Smooth muscle cell (in vitro differentiated cells): ENCODE measurements at regions not wholly inside any gene's neighbourhood (a gene's known extent, or its start where the extent isn't known, plus 50 kb on each side); places are given as distances from the start of the nearest gene placed in this dataset.
A peak's percentile ranks its signal among the peaks of the same experiment; 100 is the strongest.

ENCODE experiments used
- DNase-seq: peaks from one replicate; lab custom pipeline; 2025; ENCODE audit not compliant: unreplicated experiment; lab: John Stamatoyannopoulos, UW
- H2AFZ ChIP-seq: fragments of 200-600 bp; sonication (generic); 2 replicates; pipeline ENCODE4 v1.6.0; 2016; ENCODE audit warnings: antibody characterized with exemption, low read depth, mild to moderate bottlenecking
- H3F3A ChIP-seq: fragments of 200-600 bp; sonication (generic); 2 replicates; pipeline ENCODE4 v1.6.0; 2017; ENCODE audit warnings: antibody characterized with exemption, low read depth
- H3K27ac ChIP-seq: fragments of 200-600 bp; sonication (generic); 2 replicates; pipeline ENCODE4 v1.5.1; 2016; ENCODE audit warnings: low read depth, mild to moderate bottlenecking
- H3K27me3 ChIP-seq: fragments of 200-600 bp; sonication (generic); 2 replicates; pipeline ENCODE4 v1.6.1; 2016; ENCODE audit warnings: low read depth, mild to moderate bottlenecking
- H3K36me3 ChIP-seq: fragments of 200-600 bp; sonication (generic); 2 replicates; pipeline ENCODE4 v1.5.1; 2016; ENCODE audit warnings: low read depth
- H3K4me1 ChIP-seq: fragments of 200-600 bp; sonication (generic); 2 replicates; pipeline ENCODE4 v1.5.1; 2016; ENCODE audit warnings: low read depth
- H3K4me2 ChIP-seq: fragments of 200-600 bp; sonication (generic); 2 replicates; pipeline ENCODE4 v1.6.0; 2016; ENCODE audit warnings: mild to moderate bottlenecking
- H3K4me3 ChIP-seq: fragments of 200-600 bp; sonication (generic); 2 replicates; pipeline ENCODE4 v1.5.1; 2016; ENCODE audit warnings: mild to moderate bottlenecking
- H3K79me2 ChIP-seq: fragments of 200-600 bp; sonication (generic); 2 replicates; pipeline ENCODE4 v1.6.0; 2016; ENCODE audit warnings: low read depth, mild to moderate bottlenecking
- H3K9ac ChIP-seq: fragments of 200-600 bp; sonication (generic); 2 replicates; pipeline ENCODE4 v1.6.0; 2016; ENCODE audit warnings: low read depth
- H3K9me3 ChIP-seq: fragments of 200-600 bp; sonication (generic); replicated peaks from 2 replicates; pipeline ENCODE4 v1.5.1; 2016; ENCODE audit warnings: low read depth
- H4K20me1 ChIP-seq: fragments of 200-600 bp; sonication (generic); 2 replicates; pipeline ENCODE4 v1.6.0; 2016; ENCODE audit warnings: low read depth
- CTCF ChIP-seq: fragments of 200-600 bp; sonication (generic); IDR thresholded peaks from 2 replicates; pipeline ENCODE4 v1.5.1; 2017; ENCODE audit warnings: borderline replicate concordance, mild to moderate bottlenecking, antibody characterized with exemption; ENCODE audit not compliant: insufficient read depth, poor library complexity, severe bottlenecking
- WGBS: methylation state at CpG from one replicate; pipeline ENCODE4 v1.1.7; 2016; ENCODE audit warnings: low lambda C conversion rate; 5-methylcytosine and 5-hydroxymethylcytosine counted together

- TF ChIP-seq CTCF, result no peak
- WGBS, result 91% methylated on average over 4 of the region's 4 CpGs
- no peaks in the 10 kb centered on the region for H3K9me3 ChIP-seq
Observed at GRCh38 chr6:86586195-86586594, 351.1 kb upstream of the HTR1E start.

GRCh38 chr6:86581833-86582232, 355.5 kb upstream of the HTR1E start:
- DNase-seq, result no peak
- no peak for TF ChIP-seq CTCF
- Histone ChIP-seq H3K9me3 (no peaks in the 10 kb centered on the region), H3K27ac (peak overlapping the region; percentile 54), H3F3A (no peaks in the 10 kb centered on the region), H3K4me3 (no peak overlapping the region), H3K36me3 (no peaks in the 10 kb centered on the region), H3K27me3 (no peaks in the 10 kb centered on the region), H4K20me1 (no peaks in the 10 kb centered on the region), H3K4me1 (no peaks in the 10 kb centered on the region), H2AFZ (no peak overlapping the region), H3K4me2 (no peak overlapping the region), H3K9ac (no peak overlapping the region), H3K79me2 (no peaks in the 10 kb centered on the region)
- WGBS, result 81% methylated on average over 3 of the region's 3 CpGs

More at GRCh38 chr6:86586195-86586594, 351.1 kb upstream of the HTR1E start:
- no peaks in the 10 kb centered on the region for H3K4me1 ChIP-seq
- H3K4me3 ChIP-seq, result no peak overlapping the region
- no peak overlapping the region for H3K4me2 ChIP-seq
- H4K20me1 ChIP-seq, result no peaks in the 10 kb centered on the region
- H2AFZ ChIP-seq, result no peak overlapping the region
- H3K27ac ChIP-seq, result no peak overlapping the region
- no peaks in the 10 kb centered on the region for H3K36me3 ChIP-seq
- H3K27me3 ChIP-seq, result no peaks in the 10 kb centered on the region
- H3K9ac ChIP-seq, result no peak overlapping the region
- H3F3A ChIP-seq, result no peaks in the 10 kb centered on the region
- DNase-seq, result no peak
- H3K79me2 ChIP-seq, result no peaks in the 10 kb centered on the region

GRCh38 chr6:86563197-86563596, 374.1 kb upstream of the HTR1E start:
- no peak for TF ChIP-seq CTCF
- H3K9me3 ChIP-seq, result no peaks in the 10 kb centered on the region
- no peak overlapping the region for H2AFZ ChIP-seq
- no peak overlapping the region for H3K9ac ChIP-seq
- H3K4me2 ChIP-seq, result no peak overlapping the region
- DNase-seq, result no peak
- no peaks in the 10 kb centered on the region for H4K20me1 ChIP-seq
- H3K36me3 ChIP-seq, result no peaks in the 10 kb centered on the region
- no peak overlapping the region for H3K4me3 ChIP-seq
- H3K27me3 ChIP-seq, result no peaks in the 10 kb centered on the region
- no peaks in the 10 kb centered on the region for H3F3A ChIP-seq
- H3K27ac ChIP-seq, result no peak overlapping the region
- WGBS, result 96% methylated on average over 1 of the region's 1 CpG
- H3K79me2 ChIP-seq, result no peaks in the 10 kb centered on the region
- H3K4me1 ChIP-seq, result no peaks in the 10 kb centered on the region

- Histone ChIP-seq H2AFZ (no peak overlapping the region), H4K20me1 (no peaks in the 10 kb centered on the region), H3K9ac (no peak overlapping the region), H3K79me2 (no peaks in the 10 kb centered on the region), H3K36me3 (no peaks in the 10 kb centered on the region), H3K4me3 (no peak overlapping the region), H3K4me1 (no peaks in the 10 kb centered on the region), H3F3A (no peaks in the 10 kb centered on the region), H3K9me3 (no peaks in the 10 kb centered on the region), H3K27me3 (no peaks in the 10 kb centered on the region), H3K27ac (no peak overlapping the region), H3K4me2 (no peak overlapping the region)
- 72% methylated on average over 2 of the region's 2 CpGs for WGBS
- no peak for TF ChIP-seq CTCF
- DNase-seq, result no peak
Observed at GRCh38 chr6:86558318-86558717, 379.0 kb upstream of the HTR1E start.
